ENCODE measurements at regions not wholly inside any gene's neighbourhood (a gene's known extent, or its start where the extent isn't known, plus 50 kb on each side); places are given as distances from the start of the nearest gene placed in this dataset.

DNA sequence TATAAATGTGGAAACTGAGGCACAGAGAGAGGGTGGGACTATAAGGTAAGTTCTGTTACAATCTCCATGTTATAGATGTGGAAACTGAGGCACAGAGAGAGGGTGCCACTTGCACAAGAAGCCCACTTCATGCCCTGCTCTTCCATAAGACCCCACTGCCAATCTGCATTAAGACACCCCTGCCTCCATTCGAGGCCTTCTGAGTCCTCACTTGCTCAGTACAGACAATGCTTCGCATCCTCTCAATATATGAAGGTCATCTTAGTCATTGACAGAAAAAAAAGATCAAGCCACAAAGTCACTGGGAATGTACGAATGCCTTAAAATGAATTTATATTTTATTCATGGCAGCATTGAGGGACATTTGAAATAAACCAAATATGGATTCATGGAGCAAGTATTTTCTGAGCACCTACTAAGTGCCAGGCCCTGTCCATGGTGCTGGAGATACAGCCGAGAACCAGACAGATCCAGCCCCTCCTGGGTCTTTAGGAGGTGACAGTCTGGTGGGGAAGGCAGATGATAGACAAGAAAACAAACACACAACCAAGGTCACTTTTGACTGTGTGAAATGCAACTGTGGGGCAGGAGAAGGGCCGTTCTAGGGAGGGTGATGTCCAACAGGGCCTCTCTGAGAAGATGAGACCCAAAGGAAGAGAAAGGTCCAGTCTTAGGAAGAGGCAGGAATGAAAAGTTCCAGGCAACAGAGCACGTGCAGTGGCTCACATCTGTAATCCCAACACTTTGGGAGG, 92.5 kb upstream of the PTPN1 start:
- peak overlapping the region; percentile 92 to 100 (median 97) for H3K27ac ChIP-seq (replicated peaks in 1 of 4)
- H3K27me3 ChIP-seq = no peaks in the 10 kb centered on the region
- 87% methylated on average over 6 of the region's 6 CpGs for WGBS
- peaks cover 28 to 57% (median 50%) of the 10 kb centered on the region in 4 donors for H3K4me1 ChIP-seq
- intact Hi-C loops (cut with DNase I) = loop anchor here (2.0 kb wide), 1 partner anchor 71 kb away; no protein-coding TSS in a partner anchor
- no peak for TF ChIP-seq POLR2AphosphoS5 (IDR thresholded peaks at IDR 0.05)
- no peak for TF ChIP-seq POLR2A (IDR thresholded peaks at IDR 0.05; ENCODE audit: low read depth)
- TF ChIP-seq, protein P1, sequence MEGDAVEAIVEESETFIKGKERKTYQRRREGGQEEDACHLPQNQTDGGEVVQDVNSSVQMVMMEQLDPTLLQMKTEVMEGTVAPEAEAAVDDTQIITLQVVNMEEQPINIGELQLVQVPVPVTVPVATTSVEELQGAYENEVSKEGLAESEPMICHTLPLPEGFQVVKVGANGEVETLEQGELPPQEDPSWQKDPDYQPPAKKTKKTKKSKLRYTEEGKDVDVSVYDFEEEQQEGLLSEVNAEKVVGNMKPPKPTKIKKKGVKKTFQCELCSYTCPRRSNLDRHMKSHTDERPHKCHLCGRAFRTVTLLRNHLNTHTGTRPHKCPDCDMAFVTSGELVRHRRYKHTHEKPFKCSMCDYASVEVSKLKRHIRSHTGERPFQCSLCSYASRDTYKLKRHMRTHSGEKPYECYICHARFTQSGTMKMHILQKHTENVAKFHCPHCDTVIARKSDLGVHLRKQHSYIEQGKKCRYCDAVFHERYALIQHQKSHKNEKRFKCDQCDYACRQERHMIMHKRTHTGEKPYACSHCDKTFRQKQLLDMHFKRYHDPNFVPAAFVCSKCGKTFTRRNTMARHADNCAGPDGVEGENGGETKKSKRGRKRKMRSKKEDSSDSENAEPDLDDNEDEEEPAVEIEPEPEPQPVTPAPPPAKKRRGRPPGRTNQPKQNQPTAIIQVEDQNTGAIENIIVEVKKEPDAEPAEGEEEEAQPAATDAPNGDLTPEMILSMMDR (IDR thresholded peaks at IDR 0.05) = no peak
- no peak overlapping the region for H3K4me3 ChIP-seq
- no peak for DNase-seq (ENCODE audit: extremely low spot score)
- no peaks in the 10 kb centered on the region for H3K36me3 ChIP-seq
- peaks cover 0 to 6% (median 3%) of the 10 kb centered on the region in 4 donors for H3K9me3 ChIP-seq

- DNase-seq (ENCODE audit: extremely low spot score) = no peak
- Histone ChIP-seq H3K27me3 (no peaks in the 10 kb centered on the region), H3K27ac (replicated peaks in 1 of 4) (peak overlapping the region; percentile 23 to 100 (median 74)), H3K36me3 (no peaks in the 10 kb centered on the region), H3K9me3 (peaks cover 0 to 6% (median 3%) of the 10 kb centered on the region in 4 donors), H3K4me3 (no peak overlapping the region), H3K4me1 (peaks cover 41 to 68% (median 64%) of the 10 kb centered on the region in 4 donors)
- 76% methylated on average over 4 of the region's 4 CpGs for WGBS
- intact Hi-C loops (cut with DNase I) = loop anchor here (2.0 kb wide), 1 partner anchor 72 kb away; no protein-coding TSS in a partner anchor
- TF ChIP-seq EP300 (IDR thresholded peaks at IDR 0.05) = no peak
- TF ChIP-seq POLR2A (IDR thresholded peaks at IDR 0.05; ENCODE audit: low read depth) = no peak
- TF ChIP-seq, protein P1 (IDR thresholded peaks at IDR 0.05) = no peak
- peak; percentile 71 to 80 for TF ChIP-seq POLR2AphosphoS5 (IDR thresholded peaks at IDR 0.05)
Measured at GRCh38 chr20:50418890-50419642, 91.1 kb upstream of the PTPN1 start.

DNA sequence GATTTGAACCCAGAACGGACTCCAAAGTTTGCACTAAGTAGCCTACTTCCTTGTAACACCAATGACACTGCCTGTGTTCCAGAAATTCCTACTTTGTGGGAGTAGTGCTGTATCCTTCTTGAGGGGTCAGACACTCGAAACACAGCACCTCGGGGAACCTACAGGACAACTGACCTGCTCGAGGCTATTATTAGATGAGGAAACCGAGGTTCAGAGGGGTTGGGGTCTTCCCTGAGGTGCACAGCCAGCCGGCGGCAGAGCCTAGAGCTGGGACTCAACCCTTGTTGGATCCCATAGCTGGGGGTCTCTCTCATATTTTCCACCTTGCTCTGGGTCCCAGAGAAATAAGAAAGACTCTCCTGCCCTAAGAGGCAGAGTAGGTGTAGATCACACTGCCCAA, 89.8 kb upstream of the PTPN1 start:
- no peaks in the 10 kb centered on the region for H3K27me3 ChIP-seq
- 100% methylated on average over 7 of the region's 7 CpGs for WGBS
- no peak overlapping the region for H3K4me3 ChIP-seq
- peak overlapping the region in 1 of 4 donors; percentile 36 for H3K27ac ChIP-seq (replicated peaks in 1 of 4)
- no peaks in the 10 kb centered on the region for H3K36me3 ChIP-seq
- peaks cover 33 to 61% (median 58%) of the 10 kb centered on the region in 4 donors for H3K4me1 ChIP-seq
- TF ChIP-seq POLR2AphosphoS5 (IDR thresholded peaks at IDR 0.05) = no peak
- TF ChIP-seq, protein P1 (IDR thresholded peaks at IDR 0.05) = no peak
- no peak for TF ChIP-seq EP300 (IDR thresholded peaks at IDR 0.05)
- TF ChIP-seq POLR2A (IDR thresholded peaks at IDR 0.05; ENCODE audit: low read depth) = no peak
- DNase-seq (ENCODE audit: extremely low spot score) = no peak
- peaks cover 0 to 6% (median 3%) of the 10 kb centered on the region in 4 donors for H3K9me3 ChIP-seq
- intact Hi-C loops (cut with DNase I) = no loop called here

- intact Hi-C loops (cut with DNase I) = no loop called here
- Histone ChIP-seq H3K27ac (replicated peaks in 1 of 4) (peak overlapping the region; percentile 76 to 83 (median 80)), H3K9me3 (peaks cover 0 to 6% (median 3%) of the 10 kb centered on the region in 4 donors), H3K36me3 (no peaks in the 10 kb centered on the region), H3K4me3 (no peak overlapping the region), H3K4me1 (peaks cover 25 to 51% (median 47%) of the 10 kb centered on the region in 4 donors), H3K27me3 (no peaks in the 10 kb centered on the region)
- DNase-seq (ENCODE audit: extremely low spot score) = no peak
- no peak for TF ChIP-seq POLR2AphosphoS5 (IDR thresholded peaks at IDR 0.05)
- no peak for TF ChIP-seq POLR2A (IDR thresholded peaks at IDR 0.05; ENCODE audit: low read depth)
- TF ChIP-seq EP300 (IDR thresholded peaks at IDR 0.05) = no peak
- TF ChIP-seq, protein P1 (IDR thresholded peaks at IDR 0.05) = no peak
- 94% methylated on average over 6 of the region's 6 CpGs for WGBS
Measured at GRCh38 chr20:50421356-50422340, 88.5 kb upstream of the PTPN1 start.

Measured in esophagus muscularis mucosa (tissue), 4 donors.